Neural progenitor cell (in vitro differentiated cells): ENCODE measurements at regions not wholly inside any gene's neighbourhood (a gene's known extent, or its start where the extent isn't known, plus 50 kb on each side); places are given as distances from the start of the nearest gene placed in this dataset.
"Not testable (repeated sequence)": the region's sequence is repeated elsewhere in the genome, so short reads cannot be mapped to it uniquely, and the experiment has no call there.

Experiments used
- DNase-seq: peaks from one replicate; pipeline ENCODE4 v3.0.0-alpha.2; 2016; ENCODE audit warnings: low spot score
- H2AFZ ChIP-seq: fragments of 200-600 bp; sonication (generic); replicated peaks from 2 replicates; pipeline ENCODE4 v1.6.1; 2016; ENCODE audit warnings: antibody characterized with exemption
- H3F3A ChIP-seq: fragments of 200-600 bp; sonication (generic); 2 replicates; pipeline ENCODE4 v1.6.1; 2016; ENCODE audit warnings: antibody characterized with exemption, low read depth
- H3K27ac ChIP-seq: fragments of 200-600 bp; sonication (generic); 2 replicates; pipeline ENCODE4 v1.5.1; 2016; ENCODE audit warnings: mild to moderate bottlenecking
- H3K27me3 ChIP-seq: fragments of 200-600 bp; sonication (generic); 2 replicates; pipeline ENCODE4 v1.6.1; 2016; ENCODE audit warnings: mild to moderate bottlenecking, moderate library complexity
- H3K36me3 ChIP-seq: fragments of 200-600 bp; sonication (generic); 2 replicates; pipeline ENCODE4 v1.5.1; 2016
- H3K4me1 ChIP-seq: fragments of 200-600 bp; sonication (generic); 2 replicates; pipeline ENCODE4 v1.6.1; 2016; ENCODE audit warnings: mixed run types
- H3K4me2 ChIP-seq: fragments of 200-600 bp; sonication (generic); 2 replicates; pipeline ENCODE4 v1.6.1; 2016
- H3K4me3 ChIP-seq: fragments of 200-600 bp; sonication (generic); 2 replicates; pipeline ENCODE4 v1.5.1; 2016
- H3K79me2 ChIP-seq: fragments of 200-600 bp; sonication (generic); 2 replicates; pipeline ENCODE4 v1.6.1; 2016; ENCODE audit warnings: low read depth
- H3K9ac ChIP-seq: fragments of 200-600 bp; sonication (generic); 2 replicates; pipeline ENCODE4 v1.6.1; 2016
- H3K9me3 ChIP-seq: fragments of 200-600 bp; sonication (generic); 2 replicates; pipeline ENCODE4 v1.5.1; 2016; ENCODE audit warnings: low read depth
- H4K20me1 ChIP-seq: fragments of 200-600 bp; sonication (generic); 2 replicates; pipeline ENCODE4 v1.6.1; 2016; ENCODE audit warnings: low read depth
- H3K27ac Mint-ChIP-seq: 3 replicates; pipeline ENCODE4 v1.8.0; 2021; ENCODE audit warnings: mixed read lengths
- H3K27me3 Mint-ChIP-seq: 2 replicates; pipeline ENCODE4 v1.8.0; 2022; ENCODE audit warnings: low read depth, mild to moderate bottlenecking, inconsistent platforms, moderate library complexity, mixed read lengths; ENCODE audit not compliant: insufficient read depth
- H3K36me3 Mint-ChIP-seq: 3 replicates; pipeline ENCODE4 v1.8.0; 2021; ENCODE audit warnings: mixed read lengths
- H3K4me1 Mint-ChIP-seq: 3 replicates; pipeline ENCODE4 v1.8.0; 2021; ENCODE audit warnings: mixed read lengths
- H3K4me3 Mint-ChIP-seq: 3 replicates; pipeline ENCODE4 v1.8.0; 2021; ENCODE audit warnings: mild to moderate bottlenecking, moderate library complexity, mixed read lengths
- H3K9me3 Mint-ChIP-seq: 3 replicates; pipeline ENCODE4 v1.8.0; 2020; ENCODE audit warnings: mixed read lengths
- EZH2 ChIP-seq: fragments of 200-600 bp; sonication (generic); IDR thresholded peaks from 2 replicates; pipeline ENCODE4 v1.6.1; 2017; ENCODE audit warnings: antibody characterized with exemption, mild to moderate bottlenecking, moderate library complexity
- EZH2phosphoT487 ChIP-seq: fragments of 200-600 bp; sonication (generic); IDR thresholded peaks from 2 replicates; pipeline ENCODE4 v1.6.1; 2017; ENCODE audit warnings: antibody characterized with exemption
- TF ChIP-seq, protein P1 (sequence below): fragments of 200-600 bp; sonication (generic); IDR thresholded peaks from 2 replicates; pipeline ENCODE4 v1.5.1; 2017; ENCODE audit warnings: antibody characterized with exemption, mild to moderate bottlenecking

GRCh38 chr11:38835966-38836365, 2237.9 kb upstream of the RAG2 start:
- Histone ChIP-seq H2AFZ (no peak overlapping the region), H3F3A (no peaks in the 10 kb centered on the region), H4K20me1 (no peaks in the 10 kb centered on the region), H3K27me3 (no peaks in the 10 kb centered on the region), H3K27ac (no peak overlapping the region), H3K79me2 (no peaks in the 10 kb centered on the region), H3K4me2 (no peak overlapping the region), H3K4me1 (no peaks in the 10 kb centered on the region), H3K4me3 (no peak overlapping the region), H3K36me3 (no peaks in the 10 kb centered on the region), H3K9ac (no peak overlapping the region), H3K9me3 (no peaks in the 10 kb centered on the region)
- H3K9me3 Mint-ChIP-seq: no peaks in the 10 kb centered on the region
- DNase-seq: peak; percentile 11
- H3K27ac Mint-ChIP-seq: no peak overlapping the region
- no peak for TF ChIP-seq EZH2
- TF ChIP-seq, protein P1, sequence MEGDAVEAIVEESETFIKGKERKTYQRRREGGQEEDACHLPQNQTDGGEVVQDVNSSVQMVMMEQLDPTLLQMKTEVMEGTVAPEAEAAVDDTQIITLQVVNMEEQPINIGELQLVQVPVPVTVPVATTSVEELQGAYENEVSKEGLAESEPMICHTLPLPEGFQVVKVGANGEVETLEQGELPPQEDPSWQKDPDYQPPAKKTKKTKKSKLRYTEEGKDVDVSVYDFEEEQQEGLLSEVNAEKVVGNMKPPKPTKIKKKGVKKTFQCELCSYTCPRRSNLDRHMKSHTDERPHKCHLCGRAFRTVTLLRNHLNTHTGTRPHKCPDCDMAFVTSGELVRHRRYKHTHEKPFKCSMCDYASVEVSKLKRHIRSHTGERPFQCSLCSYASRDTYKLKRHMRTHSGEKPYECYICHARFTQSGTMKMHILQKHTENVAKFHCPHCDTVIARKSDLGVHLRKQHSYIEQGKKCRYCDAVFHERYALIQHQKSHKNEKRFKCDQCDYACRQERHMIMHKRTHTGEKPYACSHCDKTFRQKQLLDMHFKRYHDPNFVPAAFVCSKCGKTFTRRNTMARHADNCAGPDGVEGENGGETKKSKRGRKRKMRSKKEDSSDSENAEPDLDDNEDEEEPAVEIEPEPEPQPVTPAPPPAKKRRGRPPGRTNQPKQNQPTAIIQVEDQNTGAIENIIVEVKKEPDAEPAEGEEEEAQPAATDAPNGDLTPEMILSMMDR: no peak
- peak; percentile 74 for TF ChIP-seq EZH2phosphoT487
- no peaks in the 10 kb centered on the region for H3K36me3 Mint-ChIP-seq
- no peaks in the 10 kb centered on the region for H3K4me1 Mint-ChIP-seq
- H3K27me3 Mint-ChIP-seq: no peaks in the 10 kb centered on the region
- H3K4me3 Mint-ChIP-seq: no peak overlapping the region

GRCh38 chr11:38824573-38824972, 2226.5 kb upstream of the RAG2 start:
- no peak overlapping the region for H3K4me2 ChIP-seq
- no peaks in the 10 kb centered on the region for H3K4me1 ChIP-seq
- H3K27ac Mint-ChIP-seq: no peak overlapping the region
- H3K4me1 Mint-ChIP-seq: no peaks in the 10 kb centered on the region
- H3K36me3 Mint-ChIP-seq: no peaks in the 10 kb centered on the region
- H3K27ac ChIP-seq: no peak overlapping the region
- no peak overlapping the region for H3K4me3 ChIP-seq
- H2AFZ ChIP-seq: no peak overlapping the region
- H3K79me2 ChIP-seq: no peaks in the 10 kb centered on the region
- peaks cover 23% of the 10 kb centered on the region for H3K9me3 Mint-ChIP-seq
- no peaks in the 10 kb centered on the region for H4K20me1 ChIP-seq
- H3K9ac ChIP-seq: no peak overlapping the region
- DNase-seq: peak; percentile 22
- TF ChIP-seq EZH2: no peak
- TF ChIP-seq, protein P1: peak; percentile 56
- no peaks in the 10 kb centered on the region for H3F3A ChIP-seq
- H3K4me3 Mint-ChIP-seq: no peak overlapping the region
- H3K9me3 ChIP-seq: no peaks in the 10 kb centered on the region
- no peaks in the 10 kb centered on the region for H3K27me3 Mint-ChIP-seq
- no peaks in the 10 kb centered on the region for H3K36me3 ChIP-seq
- no peaks in the 10 kb centered on the region for H3K27me3 ChIP-seq

DNA sequence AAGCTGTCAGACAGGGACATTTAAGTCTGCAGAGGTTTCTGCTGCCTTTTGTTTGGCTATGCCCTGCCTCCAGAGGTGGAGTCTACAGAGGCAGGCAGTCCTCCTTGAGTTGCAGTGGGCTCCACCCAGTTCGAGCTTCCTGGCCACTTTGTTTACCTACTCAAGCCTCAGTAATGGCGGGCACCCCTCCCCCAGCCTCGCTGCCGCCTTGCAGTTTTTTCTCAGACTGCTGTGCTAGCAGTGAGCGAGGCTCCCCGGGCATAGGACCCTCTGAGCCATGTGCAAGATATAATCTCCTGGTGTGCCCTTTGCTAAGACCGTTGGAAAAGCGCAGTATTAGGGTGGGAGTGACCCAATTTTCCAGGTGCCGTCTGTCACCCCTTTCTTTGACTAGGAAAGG, 2223.8 kb upstream of the RAG2 start:
- H3K4me3 Mint-ChIP-seq, H3K9me3 ChIP-seq, H3K79me2 ChIP-seq, H3K27me3 Mint-ChIP-seq, H3K4me3 ChIP-seq, H3K9ac ChIP-seq, H3K36me3 Mint-ChIP-seq, H2AFZ ChIP-seq, H3K4me1 ChIP-seq, H3K27me3 ChIP-seq, H4K20me1 ChIP-seq, H3F3A ChIP-seq, H3K27ac ChIP-seq, H3K4me2 ChIP-seq, H3K4me1 Mint-ChIP-seq, DNase-seq, H3K27ac Mint-ChIP-seq, H3K9me3 Mint-ChIP-seq, H3K36me3 ChIP-seq: not testable (repeated sequence)

DNA sequence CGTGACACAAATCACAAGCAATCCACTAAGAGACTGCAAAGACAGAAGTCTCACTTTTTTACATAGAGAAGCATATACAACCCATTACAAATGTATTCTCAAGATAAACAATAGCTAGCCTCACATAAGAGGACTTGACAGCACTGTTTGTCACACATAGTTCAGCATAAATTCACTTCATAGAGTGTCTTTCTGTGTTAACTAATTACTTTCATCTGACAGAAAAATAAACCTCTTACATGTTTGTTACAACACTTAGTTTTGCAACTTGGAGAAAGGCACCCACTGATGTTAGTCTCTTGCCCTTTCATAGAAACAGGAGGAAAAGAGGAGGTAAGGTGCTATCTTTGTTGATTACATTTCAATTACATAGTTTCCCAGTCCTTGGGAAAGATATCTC, 2221.9 kb upstream of the RAG2 start:
- no peaks in the 10 kb centered on the region for H3K4me1 Mint-ChIP-seq
- TF ChIP-seq EZH2 (no peak), EZH2phosphoT487 (no peak)
- TF ChIP-seq, protein P1: no peak
- Histone ChIP-seq H4K20me1 (no peaks in the 10 kb centered on the region), H3K4me3 (no peak overlapping the region), H3F3A (no peaks in the 10 kb centered on the region), H3K79me2 (no peaks in the 10 kb centered on the region), H3K36me3 (no peaks in the 10 kb centered on the region), H3K9me3 (no peaks in the 10 kb centered on the region), H3K4me2 (no peak overlapping the region), H3K27me3 (no peaks in the 10 kb centered on the region), H3K27ac (no peak overlapping the region), H3K9ac (no peak overlapping the region), H2AFZ (no peak overlapping the region), H3K4me1 (no peaks in the 10 kb centered on the region)
- H3K4me3 Mint-ChIP-seq: no peak overlapping the region
- H3K27me3 Mint-ChIP-seq: no peaks in the 10 kb centered on the region
- peaks cover 3% of the 10 kb centered on the region for H3K9me3 Mint-ChIP-seq
- no peak overlapping the region for H3K27ac Mint-ChIP-seq
- DNase-seq: no peak
- no peaks in the 10 kb centered on the region for H3K36me3 Mint-ChIP-seq
